GM23338 (cell line): ENCODE measurements at regions not wholly inside any gene's neighbourhood (a gene's known extent, or its start where the extent isn't known, plus 50 kb on each side); places are given as distances from the start of the nearest gene placed in this dataset.

Experiments
- ATAC-seq: fragments of 200-7000 bp; cut with Tn5 transposase; 3 replicates; pipeline ENCODE4 v1.9.1; 2020
- DNase-seq: peaks from one replicate; pipeline ENCODE4 v3.0.0-alpha.2; 2015; ENCODE audit warnings: low spot score
- H2AFZ ChIP-seq: fragments of 200-600 bp; sonication (generic); 2 replicates; pipeline ENCODE4 v1.8.0; 2016; ENCODE audit warnings: antibody characterized with exemption, mild to moderate bottlenecking, moderate library complexity
- H3F3A ChIP-seq: fragments of 200-600 bp; sonication (generic); replicated peaks from 2 replicates; pipeline ENCODE4 v1.8.0; 2017; ENCODE audit warnings: antibody characterized with exemption, mixed run types, low read depth
- H3K27ac ChIP-seq: fragments of 200-600 bp; sonication (generic); 2 replicates; pipeline ENCODE4 v1.6.1; 2016; ENCODE audit warnings: low read depth
- H3K27me3 ChIP-seq: fragments of 200-600 bp; sonication (generic); 2 replicates; pipeline ENCODE4 v1.8.0; 2016; ENCODE audit warnings: mild to moderate bottlenecking, mixed run types, moderate library complexity; ENCODE audit not compliant: insufficient read depth
- H3K36me3 ChIP-seq: fragments of 200-600 bp; sonication (generic); 2 replicates; pipeline ENCODE4 v1.8.0; 2016; ENCODE audit warnings: mild to moderate bottlenecking; ENCODE audit not compliant: insufficient read depth
- H3K4me1 ChIP-seq: fragments of 200-600 bp; sonication (generic); 2 replicates; pipeline ENCODE4 v1.8.0; 2016; ENCODE audit warnings: mild to moderate bottlenecking, moderate library complexity; ENCODE audit not compliant: insufficient read depth
- H3K4me2 ChIP-seq: fragments of 200-600 bp; sonication (generic); 2 replicates; pipeline ENCODE4 v1.7.1; 2017; ENCODE audit warnings: mixed run types
- H3K4me3 ChIP-seq: fragments of 200-600 bp; sonication (generic); 2 replicates; pipeline ENCODE4 v1.6.1; 2016; ENCODE audit warnings: mixed run types
- H3K79me2 ChIP-seq: fragments of 200-600 bp; sonication (generic); replicated peaks from 2 replicates; pipeline ENCODE4 v1.8.0; 2017; ENCODE audit warnings: mild to moderate bottlenecking; ENCODE audit not compliant: insufficient read depth
- H3K9me2 ChIP-seq: fragments of 200-600 bp; sonication (generic); 2 replicates; pipeline ENCODE4 v1.8.0; 2017; ENCODE audit not compliant: insufficient read depth
- H4K20me1 ChIP-seq: fragments of 200-600 bp; sonication (generic); replicated peaks from 2 replicates; pipeline ENCODE4 v1.8.0; 2017; ENCODE audit warnings: mild to moderate bottlenecking; ENCODE audit not compliant: insufficient read depth
- H3K27ac Mint-ChIP-seq: 2 replicates; pipeline ENCODE4 v1.8.0; 2020; ENCODE audit warnings: inconsistent platforms, mild to moderate bottlenecking, moderate library complexity, mixed read lengths
- H3K27me3 Mint-ChIP-seq: 3 replicates; pipeline ENCODE4 v1.8.0; 2022; ENCODE audit warnings: low read depth, mild to moderate bottlenecking, moderate library complexity, mixed read lengths, inconsistent platforms; ENCODE audit not compliant: insufficient read depth, poor library complexity
- H3K36me3 Mint-ChIP-seq: 3 replicates; pipeline ENCODE4 v1.8.0; 2021; ENCODE audit warnings: low read depth, mild to moderate bottlenecking, inconsistent platforms, moderate library complexity, mixed read lengths
- H3K4me1 Mint-ChIP-seq: 3 replicates; pipeline ENCODE4 v1.8.0; 2020; ENCODE audit warnings: mild to moderate bottlenecking, inconsistent platforms, mixed read lengths
- H3K4me3 Mint-ChIP-seq: 3 replicates; pipeline ENCODE4 v1.8.0; 2021; ENCODE audit warnings: moderate library complexity, mild to moderate bottlenecking, inconsistent platforms, mixed read lengths
- H3K9me3 Mint-ChIP-seq: 3 replicates; pipeline ENCODE4 v1.8.0; 2020; ENCODE audit warnings: moderate library complexity, mild to moderate bottlenecking, inconsistent platforms, mixed read lengths
- CREB1 ChIP-seq: fragments of 250-450 bp; sonication (Bioruptor Pico); IDR thresholded peaks from 2 replicates; pipeline ENCODE4 v1.5.0; 2020; ENCODE audit warnings: low read depth, mild to moderate bottlenecking, moderate library complexity
- EZH2 ChIP-seq: fragments of 200-600 bp; sonication (generic); IDR thresholded peaks from one replicate; pipeline ENCODE4 v1.8.0; 2017; ENCODE audit warnings: antibody characterized with exemption, mild to moderate bottlenecking, low read depth; ENCODE audit not compliant: unreplicated experiment
- JUNB ChIP-seq: IDR thresholded peaks from one replicate; pipeline ENCODE4 v1.6.1; 2016; ENCODE audit warnings: antibody characterized with exemption; ENCODE audit not compliant: unreplicated experiment
- NANOG ChIP-seq: IDR thresholded peaks from 2 replicates; pipeline ENCODE4 v1.6.1; 2016; ENCODE audit warnings: antibody characterized with exemption, borderline replicate concordance
- POLR2AphosphoS5 ChIP-seq: IDR thresholded peaks from 2 replicates; pipeline ENCODE4 v1.6.1; 2016; ENCODE audit warnings: antibody characterized with exemption, low read depth
- ZNF331 ChIP-seq: fragments of 250-450 bp; sonication (Bioruptor Pico); IDR thresholded peaks from 2 replicates; pipeline ENCODE4 v1.5.0; 2020; ENCODE audit warnings: low read depth, mild to moderate bottlenecking, moderate library complexity
- TF ChIP-seq, protein P1 (sequence below): IDR thresholded peaks from 2 replicates; pipeline ENCODE4 v1.6.1; 2016; ENCODE audit warnings: antibody characterized with exemption
- TF ChIP-seq, protein P2 (sequence below), 2 experiments: fragments of 200-600 bp in 1 of 2; sonication (generic) in 1 of 2; conservative IDR thresholded peaks; 2 replicates each; pipeline versions ENCODE4 v1.5.1 to v1.6.1; 2016 to 2017; ENCODE audit warnings: antibody characterized with exemption in 2 of 2, low read depth in 2 of 2, mild to moderate bottlenecking in 2 of 2, moderate library complexity in 1 of 2
- TF ChIP-seq, protein P3 (sequence below): fragments of 250-450 bp; sonication (Bioruptor Pico); IDR thresholded peaks from 2 replicates; pipeline ENCODE4 v1.5.0; 2020; ENCODE audit warnings: mild to moderate bottlenecking, moderate library complexity

DNA sequence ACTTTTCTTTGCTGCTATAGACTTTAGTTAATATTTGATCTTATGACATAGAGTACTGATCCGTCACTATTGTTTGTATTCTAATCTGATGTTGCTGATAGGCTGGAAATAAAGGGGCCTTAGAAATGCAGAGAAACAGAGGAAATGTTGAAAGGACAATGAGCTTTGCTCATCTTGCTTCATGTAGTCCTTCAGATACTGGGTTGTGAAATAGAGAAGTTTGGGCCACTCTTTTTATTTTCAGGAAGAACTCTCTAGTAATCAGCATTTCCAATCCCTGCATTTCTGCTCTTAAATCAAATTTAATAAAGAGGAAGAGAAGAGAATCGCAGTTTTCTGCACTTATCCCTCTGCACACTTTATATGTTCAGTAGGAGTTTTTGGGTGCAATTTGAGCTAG, 192.8 kb upstream of the THBS1 start:
- Mint-ChIP-seq H3K4me1 (no peaks in the 10 kb centered on the region), H3K36me3 (no peaks in the 10 kb centered on the region), H3K4me3 (no peak overlapping the region), H3K27ac (no peak overlapping the region), H3K27me3 (no peaks in the 10 kb centered on the region), H3K9me3 (no peaks in the 10 kb centered on the region; the same call in 2 of the 3 replicates)
- H3K27me3 ChIP-seq = no peaks in the 10 kb centered on the region
- no peaks in the 10 kb centered on the region for H3K4me1 ChIP-seq
- no peak overlapping the region for H3K4me3 ChIP-seq
- H3K9me2 ChIP-seq = 0 out of 2 replicates have a peak, but pooled peaks cover 3% of the 10 kb centered on the region
- no peak overlapping the region for H3K4me2 ChIP-seq
- no peaks in the 10 kb centered on the region for H3K36me3 ChIP-seq
- TF ChIP-seq JUNB = no peak
- TF ChIP-seq, protein P1, sequence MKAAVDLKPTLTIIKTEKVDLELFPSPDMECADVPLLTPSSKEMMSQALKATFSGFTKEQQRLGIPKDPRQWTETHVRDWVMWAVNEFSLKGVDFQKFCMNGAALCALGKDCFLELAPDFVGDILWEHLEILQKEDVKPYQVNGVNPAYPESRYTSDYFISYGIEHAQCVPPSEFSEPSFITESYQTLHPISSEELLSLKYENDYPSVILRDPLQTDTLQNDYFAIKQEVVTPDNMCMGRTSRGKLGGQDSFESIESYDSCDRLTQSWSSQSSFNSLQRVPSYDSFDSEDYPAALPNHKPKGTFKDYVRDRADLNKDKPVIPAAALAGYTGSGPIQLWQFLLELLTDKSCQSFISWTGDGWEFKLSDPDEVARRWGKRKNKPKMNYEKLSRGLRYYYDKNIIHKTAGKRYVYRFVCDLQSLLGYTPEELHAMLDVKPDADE = no peak
- TF ChIP-seq, protein P2, sequence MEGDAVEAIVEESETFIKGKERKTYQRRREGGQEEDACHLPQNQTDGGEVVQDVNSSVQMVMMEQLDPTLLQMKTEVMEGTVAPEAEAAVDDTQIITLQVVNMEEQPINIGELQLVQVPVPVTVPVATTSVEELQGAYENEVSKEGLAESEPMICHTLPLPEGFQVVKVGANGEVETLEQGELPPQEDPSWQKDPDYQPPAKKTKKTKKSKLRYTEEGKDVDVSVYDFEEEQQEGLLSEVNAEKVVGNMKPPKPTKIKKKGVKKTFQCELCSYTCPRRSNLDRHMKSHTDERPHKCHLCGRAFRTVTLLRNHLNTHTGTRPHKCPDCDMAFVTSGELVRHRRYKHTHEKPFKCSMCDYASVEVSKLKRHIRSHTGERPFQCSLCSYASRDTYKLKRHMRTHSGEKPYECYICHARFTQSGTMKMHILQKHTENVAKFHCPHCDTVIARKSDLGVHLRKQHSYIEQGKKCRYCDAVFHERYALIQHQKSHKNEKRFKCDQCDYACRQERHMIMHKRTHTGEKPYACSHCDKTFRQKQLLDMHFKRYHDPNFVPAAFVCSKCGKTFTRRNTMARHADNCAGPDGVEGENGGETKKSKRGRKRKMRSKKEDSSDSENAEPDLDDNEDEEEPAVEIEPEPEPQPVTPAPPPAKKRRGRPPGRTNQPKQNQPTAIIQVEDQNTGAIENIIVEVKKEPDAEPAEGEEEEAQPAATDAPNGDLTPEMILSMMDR (conservative IDR thresholded peaks at IDR 0.05; ENCODE audit: low read depth in 2 of 2) = no peak
- TF ChIP-seq POLR2AphosphoS5 = no peak
- TF ChIP-seq CREB1 = no peak
- no peak for TF ChIP-seq EZH2
- H3K79me2 ChIP-seq = no peaks in the 10 kb centered on the region
- no peak overlapping the region for H2AFZ ChIP-seq
- DNase-seq (no peak), ATAC-seq (no peak)
- no peak overlapping the region for H3K27ac ChIP-seq
- H4K20me1 ChIP-seq = no peaks in the 10 kb centered on the region
- H3F3A ChIP-seq = no peaks in the 10 kb centered on the region

DNA sequence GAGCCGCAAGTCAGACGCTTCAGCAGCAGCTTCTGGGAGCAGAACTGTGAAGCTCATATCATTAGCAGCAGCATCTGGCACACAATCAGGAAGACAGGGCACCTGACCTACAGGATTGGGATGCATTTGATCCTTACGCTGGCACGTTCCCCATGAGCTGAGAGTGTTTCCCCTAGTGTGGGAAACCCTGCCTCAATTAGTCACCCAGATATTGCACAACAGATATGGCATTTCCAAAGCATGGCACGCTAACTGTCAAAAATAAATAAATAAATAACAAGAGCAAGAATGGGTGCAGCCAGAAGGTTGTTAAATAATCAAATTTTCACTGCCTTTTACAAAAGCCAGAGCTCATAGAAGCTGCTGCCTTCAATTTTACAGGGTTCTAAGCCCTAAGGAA, 189.6 kb upstream of the THBS1 start:
- no peaks in the 10 kb centered on the region for H3K27me3 Mint-ChIP-seq
- no peaks in the 10 kb centered on the region; the same call in 2 of the 3 replicates for H3K9me3 Mint-ChIP-seq
- H3K79me2 ChIP-seq = no peaks in the 10 kb centered on the region
- no peaks in the 10 kb centered on the region for H4K20me1 ChIP-seq
- no peak for TF ChIP-seq JUNB
- no peak for TF ChIP-seq NANOG
- TF ChIP-seq, protein P3, sequence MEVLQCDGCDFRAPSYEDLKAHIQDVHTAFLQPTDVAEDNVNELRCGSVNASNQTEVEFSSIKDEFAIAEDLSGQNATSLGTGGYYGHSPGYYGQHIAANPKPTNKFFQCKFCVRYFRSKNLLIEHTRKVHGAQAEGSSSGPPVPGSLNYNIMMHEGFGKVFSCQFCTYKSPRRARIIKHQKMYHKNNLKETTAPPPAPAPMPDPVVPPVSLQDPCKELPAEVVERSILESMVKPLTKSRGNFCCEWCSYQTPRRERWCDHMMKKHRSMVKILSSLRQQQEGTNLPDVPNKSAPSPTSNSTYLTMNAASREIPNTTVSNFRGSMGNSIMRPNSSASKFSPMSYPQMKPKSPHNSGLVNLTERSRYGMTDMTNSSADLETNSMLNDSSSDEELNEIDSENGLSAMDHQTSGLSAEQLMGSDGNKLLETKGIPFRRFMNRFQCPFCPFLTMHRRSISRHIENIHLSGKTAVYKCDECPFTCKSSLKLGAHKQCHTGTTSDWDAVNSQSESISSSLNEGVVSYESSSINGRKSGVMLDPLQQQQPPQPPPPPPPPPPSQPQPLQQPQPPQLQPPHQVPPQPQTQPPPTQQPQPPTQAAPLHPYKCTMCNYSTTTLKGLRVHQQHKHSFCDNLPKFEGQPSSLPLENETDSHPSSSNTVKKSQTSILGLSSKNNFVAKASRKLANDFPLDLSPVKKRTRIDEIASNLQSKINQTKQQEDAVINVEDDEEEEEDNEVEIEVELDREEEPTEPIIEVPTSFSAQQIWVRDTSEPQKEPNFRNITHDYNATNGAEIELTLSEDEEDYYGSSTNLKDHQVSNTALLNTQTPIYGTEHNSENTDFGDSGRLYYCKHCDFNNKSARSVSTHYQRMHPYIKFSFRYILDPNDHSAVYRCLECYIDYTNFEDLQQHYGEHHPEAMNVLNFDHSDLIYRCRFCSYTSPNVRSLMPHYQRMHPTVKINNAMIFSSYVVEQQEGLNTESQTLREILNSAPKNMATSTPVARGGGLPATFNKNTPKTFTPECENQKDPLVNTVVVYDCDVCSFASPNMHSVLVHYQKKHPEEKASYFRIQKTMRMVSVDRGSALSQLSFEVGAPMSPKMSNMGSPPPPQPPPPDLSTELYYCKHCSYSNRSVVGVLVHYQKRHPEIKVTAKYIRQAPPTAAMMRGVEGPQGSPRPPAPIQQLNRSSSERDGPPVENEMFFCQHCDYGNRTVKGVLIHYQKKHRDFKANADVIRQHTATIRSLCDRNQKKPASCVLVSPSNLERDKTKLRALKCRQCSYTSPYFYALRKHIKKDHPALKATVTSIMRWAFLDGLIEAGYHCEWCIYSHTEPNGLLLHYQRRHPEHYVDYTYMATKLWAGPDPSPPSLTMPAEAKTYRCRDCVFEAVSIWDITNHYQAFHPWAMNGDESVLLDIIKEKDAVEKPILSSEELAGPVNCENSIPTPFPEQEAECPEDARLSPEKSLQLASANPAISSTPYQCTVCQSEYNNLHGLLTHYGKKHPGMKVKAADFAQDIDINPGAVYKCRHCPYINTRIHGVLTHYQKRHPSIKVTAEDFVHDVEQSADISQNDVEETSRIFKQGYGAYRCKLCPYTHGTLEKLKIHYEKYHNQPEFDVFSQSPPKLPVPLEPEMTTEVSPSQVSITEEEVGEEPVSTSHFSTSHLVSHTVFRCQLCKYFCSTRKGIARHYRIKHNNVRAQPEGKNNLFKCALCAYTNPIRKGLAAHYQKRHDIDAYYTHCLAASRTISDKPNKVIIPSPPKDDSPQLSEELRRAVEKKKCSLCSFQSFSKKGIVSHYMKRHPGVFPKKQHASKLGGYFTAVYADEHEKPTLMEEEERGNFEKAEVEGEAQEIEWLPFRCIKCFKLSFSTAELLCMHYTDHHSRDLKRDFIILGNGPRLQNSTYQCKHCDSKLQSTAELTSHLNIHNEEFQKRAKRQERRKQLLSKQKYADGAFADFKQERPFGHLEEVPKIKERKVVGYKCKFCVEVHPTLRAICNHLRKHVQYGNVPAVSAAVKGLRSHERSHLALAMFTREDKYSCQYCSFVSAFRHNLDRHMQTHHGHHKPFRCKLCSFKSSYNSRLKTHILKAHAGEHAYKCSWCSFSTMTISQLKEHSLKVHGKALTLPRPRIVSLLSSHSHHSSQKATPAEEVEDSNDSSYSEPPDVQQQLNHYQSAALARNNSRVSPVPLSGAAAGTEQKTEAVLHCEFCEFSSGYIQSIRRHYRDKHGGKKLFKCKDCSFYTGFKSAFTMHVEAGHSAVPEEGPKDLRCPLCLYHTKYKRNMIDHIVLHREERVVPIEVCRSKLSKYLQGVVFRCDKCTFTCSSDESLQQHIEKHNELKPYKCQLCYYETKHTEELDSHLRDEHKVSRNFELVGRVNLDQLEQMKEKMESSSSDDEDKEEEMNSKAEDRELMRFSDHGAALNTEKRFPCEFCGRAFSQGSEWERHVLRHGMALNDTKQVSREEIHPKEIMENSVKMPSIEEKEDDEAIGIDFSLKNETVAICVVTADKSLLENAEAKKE (CRISPR knock-in tag) = no peak
- TF ChIP-seq CREB1 = no peak
- TF ChIP-seq ZNF331 (CRISPR knock-in tag) = no peak
- no peak overlapping the region for H3K27ac Mint-ChIP-seq
- no peaks in the 10 kb centered on the region for H3K27me3 ChIP-seq
- no peak overlapping the region for H3K4me3 Mint-ChIP-seq
- H3K4me1 ChIP-seq = no peaks in the 10 kb centered on the region
- no peaks in the 10 kb centered on the region for H3F3A ChIP-seq
- DNase-seq = no peak
- no peak overlapping the region for H3K4me3 ChIP-seq
- H2AFZ ChIP-seq = 0 out of 2 replicates have a peak overlapping the region, but pooled peaks have one; percentile 39
- H3K9me2 ChIP-seq = no peaks in the 10 kb centered on the region
- no peaks in the 10 kb centered on the region for H3K36me3 ChIP-seq
- no peak overlapping the region for H3K4me2 ChIP-seq
- ATAC-seq = no peak
- no peaks in the 10 kb centered on the region for H3K36me3 Mint-ChIP-seq
- H3K27ac ChIP-seq = no peak overlapping the region
- H3K4me1 Mint-ChIP-seq = no peaks in the 10 kb centered on the region; the same call in 2 of the 3 replicates
